Naive B cell (primary cell): ENCODE measurements at regions not wholly inside any gene's neighbourhood (a gene's known extent, or its start where the extent isn't known, plus 50 kb on each side); places are given as distances from the start of the nearest gene placed in this dataset.
"Not testable (repeated sequence)": the region's sequence is repeated elsewhere in the genome, so short reads cannot be mapped to it uniquely, and the experiment has no call there.

ENCODE experiments used
- ATAC-seq, 2 donors: fragments of 150-1000 bp; cut with Tn5 transposase; 2 replicates each; pipeline ENCODE4 v1.10.0; 2021; ENCODE audit warnings: low read depth in 2 of 2, mild to moderate bottlenecking in 2 of 2, moderate library complexity in 2 of 2
- DNase-seq: peaks from one replicate; pipeline ENCODE4 v3.0.0; 2022
- H3K27ac Mint-ChIP-seq, 6 donors: one replicate each; pipeline ENCODE4 v1.8.0; 2020 to 2022; ENCODE audit warnings: mild to moderate bottlenecking in 6 of 6, mixed read lengths in 6 of 6, moderate library complexity in 5 of 6, inconsistent platforms in 2 of 6
- H3K27me3 Mint-ChIP-seq, 3 donors: one replicate each; pipeline ENCODE4 v1.8.0; 2021 to 2022; ENCODE audit warnings: mixed read lengths in 3 of 3, mild to moderate bottlenecking in 1 of 3
- H3K36me3 Mint-ChIP-seq, 2 donors: one replicate each; pipeline ENCODE4 v1.8.0; 2020 to 2022; ENCODE audit warnings: mixed read lengths in 2 of 2, inconsistent platforms in 1 of 2, mild to moderate bottlenecking in 1 of 2
- H3K4me1 Mint-ChIP-seq, 3 donors: one replicate each; pipeline ENCODE4 v1.8.0; 2020 to 2022; ENCODE audit warnings: mixed read lengths in 3 of 3, inconsistent platforms in 1 of 3, mild to moderate bottlenecking in 1 of 3, moderate library complexity in 1 of 3
- H3K4me3 Mint-ChIP-seq, 8 donors: one replicate each; pipeline ENCODE4 v1.8.0; 2020 to 2022; ENCODE audit warnings: mild to moderate bottlenecking in 8 of 8, mixed read lengths in 8 of 8, moderate library complexity in 8 of 8, inconsistent platforms in 2 of 8
- H3K9me3 Mint-ChIP-seq, 7 donors: one replicate each; pipeline ENCODE4 v1.8.0; 2020 to 2022; ENCODE audit warnings: mixed read lengths in 7 of 7, mild to moderate bottlenecking in 5 of 7, inconsistent platforms in 2 of 7, moderate library complexity in 1 of 7

- H3K27me3 Mint-ChIP-seq: no peaks in the 10 kb centered on the region
- H3K27ac Mint-ChIP-seq: no peak overlapping the region
- no peaks in the 10 kb centered on the region for H3K4me1 Mint-ChIP-seq
- H3K4me3 Mint-ChIP-seq: no peak overlapping the region
- H3K36me3 Mint-ChIP-seq: no peaks in the 10 kb centered on the region
- ATAC-seq: no peak
- no peak for DNase-seq
- H3K9me3 Mint-ChIP-seq: peaks cover 2 to 12% (median 6%) of the 10 kb centered on the region in 7 donors
These were observed 1616.8 kb upstream of the PIK3C3 start for GRCh38 chr18:40338284-40338683.

GRCh38 chr18:40326985-40327384, 1628.0 kb upstream of the PIK3C3 start:
- no peaks in the 10 kb centered on the region for H3K27me3 Mint-ChIP-seq
- DNase-seq (no peak), ATAC-seq (no peak)
- H3K9me3 Mint-ChIP-seq: peaks cover 3 to 22% (median 7%) of the 10 kb centered on the region in 7 donors
- no peak overlapping the region for H3K27ac Mint-ChIP-seq
- H3K4me3 Mint-ChIP-seq: no peak overlapping the region
- no peaks in the 10 kb centered on the region for H3K36me3 Mint-ChIP-seq
- H3K4me1 Mint-ChIP-seq: no peaks in the 10 kb centered on the region

GRCh38 chr18:40325988-40326387, 1629.0 kb upstream of the PIK3C3 start:
- no peak for DNase-seq
- peak overlapping the region in 1 of 6 donors; percentile 29 for H3K27ac Mint-ChIP-seq
- no peak for ATAC-seq
- H3K36me3 Mint-ChIP-seq: no peaks in the 10 kb centered on the region
- no peak overlapping the region for H3K4me3 Mint-ChIP-seq
- H3K9me3 Mint-ChIP-seq: peaks cover 1 to 19% (median 5%) of the 10 kb centered on the region in 7 donors
- H3K27me3 Mint-ChIP-seq: no peaks in the 10 kb centered on the region
- H3K4me1 Mint-ChIP-seq: no peaks in the 10 kb centered on the region

- H3K27ac Mint-ChIP-seq: peak overlapping the region in 1 of 6 donors; percentile 18
- no peak overlapping the region for H3K4me3 Mint-ChIP-seq
- H3K9me3 Mint-ChIP-seq: peaks cover 0 to 6% (median 0%) of the 10 kb centered on the region in 7 donors
- no peaks in the 10 kb centered on the region for H3K4me1 Mint-ChIP-seq
- H3K36me3 Mint-ChIP-seq: no peaks in the 10 kb centered on the region
- no peaks in the 10 kb centered on the region for H3K27me3 Mint-ChIP-seq
- no peak for ATAC-seq
- DNase-seq: no peak
These were observed 1640.8 kb upstream of the PIK3C3 start for GRCh38 chr18:40314199-40314598.

- DNase-seq (no peak), ATAC-seq (no peak)
- Mint-ChIP-seq H3K4me3 (no peak overlapping the region), H3K27me3 (no peaks in the 10 kb centered on the region), H3K27ac (no peak overlapping the region), H3K4me1 (no peaks in the 10 kb centered on the region), H3K36me3 (no peaks in the 10 kb centered on the region), H3K9me3 (peaks cover 0 to 5% (median 0%) of the 10 kb centered on the region in 7 donors)
These were observed 1641.9 kb upstream of the PIK3C3 start for GRCh38 chr18:40313030-40313642.

- H3K27ac Mint-ChIP-seq: no peak overlapping the region
- DNase-seq (no peak), ATAC-seq (no peak)
- H3K4me1 Mint-ChIP-seq: no peaks in the 10 kb centered on the region
- H3K9me3 Mint-ChIP-seq: peaks cover 0 to 14% (median 5%) of the 10 kb centered on the region in 7 donors
- no peaks in the 10 kb centered on the region for H3K27me3 Mint-ChIP-seq
- H3K4me3 Mint-ChIP-seq: no peak overlapping the region
- H3K36me3 Mint-ChIP-seq: no peaks in the 10 kb centered on the region
These were observed 1647.4 kb upstream of the PIK3C3 start for GRCh38 chr18:40307627-40308026.

GRCh38 chr18:40296717-40297413, 1658.2 kb upstream of the PIK3C3 start:
- no peak for DNase-seq
- no peak overlapping the region for H3K4me3 Mint-ChIP-seq
- no peaks in the 10 kb centered on the region for H3K27me3 Mint-ChIP-seq
- H3K36me3 Mint-ChIP-seq: no peaks in the 10 kb centered on the region
- no peaks in the 10 kb centered on the region for H3K4me1 Mint-ChIP-seq
- H3K27ac Mint-ChIP-seq: no peak overlapping the region
- ATAC-seq: no peak
- peaks cover 0 to 11% (median 3%) of the 10 kb centered on the region in 7 donors for H3K9me3 Mint-ChIP-seq

- no peak overlapping the region for H3K4me3 Mint-ChIP-seq
- no peaks in the 10 kb centered on the region for H3K4me1 Mint-ChIP-seq
- no peak overlapping the region for H3K27ac Mint-ChIP-seq
- H3K36me3 Mint-ChIP-seq: no peaks in the 10 kb centered on the region
- H3K27me3 Mint-ChIP-seq: no peaks in the 10 kb centered on the region
- H3K9me3 Mint-ChIP-seq: peaks cover 0 to 7% (median 3%) of the 10 kb centered on the region in 7 donors
- DNase-seq (no peak), ATAC-seq (no peak)
These were observed 1661.9 kb upstream of the PIK3C3 start for GRCh38 chr18:40292985-40293710.

GRCh38 chr18:40283560-40283959, 1671.5 kb upstream of the PIK3C3 start:
- no peak overlapping the region for H3K4me3 Mint-ChIP-seq
- DNase-seq (no peak), ATAC-seq (no peak)
- no peaks in the 10 kb centered on the region for H3K36me3 Mint-ChIP-seq
- no peaks in the 10 kb centered on the region for H3K27me3 Mint-ChIP-seq
- peak overlapping the region in 1 of 6 donors; percentile 1 for H3K27ac Mint-ChIP-seq
- H3K4me1 Mint-ChIP-seq: no peaks in the 10 kb centered on the region
- peaks cover 0 to 11% (median 9%) of the 10 kb centered on the region in 7 donors for H3K9me3 Mint-ChIP-seq

GRCh38 chr18:40281356-40281755, 1673.7 kb upstream of the PIK3C3 start:
- not testable (repeated sequence) for DNase-seq, H3K27me3 Mint-ChIP-seq, ATAC-seq, H3K4me3 Mint-ChIP-seq, H3K4me1 Mint-ChIP-seq, H3K36me3 Mint-ChIP-seq
- Mint-ChIP-seq H3K9me3 (peaks cover 0 to 17% (median 10%) of the 10 kb centered on the region in 7 donors), H3K27ac (peak overlapping the region in 1 of 6 donors; percentile 26)

GRCh38 chr18:40274618-40275196, 1680.3 kb upstream of the PIK3C3 start:
- DNase-seq: no peak
- Mint-ChIP-seq H3K27ac (no peak overlapping the region), H3K27me3 (no peaks in the 10 kb centered on the region), H3K4me1 (no peaks in the 10 kb centered on the region), H3K4me3 (no peak overlapping the region), H3K36me3 (no peaks in the 10 kb centered on the region), H3K9me3 (peaks cover 0 to 10% (median 1%) of the 10 kb centered on the region in 7 donors)
- ATAC-seq: no peak

- Mint-ChIP-seq H3K27me3 (no peaks in the 10 kb centered on the region), H3K4me3 (no peak overlapping the region), H3K4me1 (no peaks in the 10 kb centered on the region)
These were observed 1682.3 kb upstream of the PIK3C3 start for GRCh38 chr18:40272630-40273231.

GRCh38 chr18:40259115-40259835, 1695.8 kb upstream of the PIK3C3 start:
- no peaks in the 10 kb centered on the region for H3K27me3 Mint-ChIP-seq
- no peak overlapping the region for H3K27ac Mint-ChIP-seq
- no peak overlapping the region for H3K4me3 Mint-ChIP-seq
- no peaks in the 10 kb centered on the region for H3K36me3 Mint-ChIP-seq
- H3K9me3 Mint-ChIP-seq: peaks cover 0 to 12% (median 4%) of the 10 kb centered on the region in 7 donors
- no peak for ATAC-seq
- DNase-seq: no peak
- H3K4me1 Mint-ChIP-seq: no peaks in the 10 kb centered on the region

More at GRCh38 chr18:40272630-40273231, 1682.3 kb upstream of the PIK3C3 start:
- Mint-ChIP-seq H3K27ac (no peak overlapping the region), H3K9me3 (peaks cover 0 to 12% (median 0%) of the 10 kb centered on the region in 7 donors), H3K36me3 (no peaks in the 10 kb centered on the region)
- DNase-seq (no peak), ATAC-seq (no peak)
